ENCODE measurements at regions not wholly inside any gene's neighbourhood (a gene's known extent, or its start where the extent isn't known, plus 50 kb on each side); places are given as distances from the start of the nearest gene placed in this dataset.
A peak's percentile ranks its signal among the peaks of the same experiment; 100 is the strongest.

- no peak for DNase-seq
These were observed 178.8 kb downstream of the DACT1 start for GRCh38 chr14:58816416-58817115.

GRCh38 chr14:58817846-58818245 is 180.1 kb downstream of the DACT1 start:
- no peak for DNase-seq

GRCh38 chr14:58820032-58820431 is 182.3 kb downstream of the DACT1 start:
- no peak for DNase-seq

- no peak for DNase-seq
These were observed 183.7 kb downstream of the DACT1 start for GRCh38 chr14:58821421-58821820.

GRCh38 chr14:58822856-58823255 is 185.1 kb downstream of the DACT1 start:
- no peak for DNase-seq

GRCh38 chr14:58823312-58823711 is 185.6 kb downstream of the DACT1 start:
- DNase-seq, result no peak

GRCh38 chr14:58824106-58824505 is 186.3 kb downstream of the DACT1 start:
- no peak for DNase-seq

- DNase-seq, result no peak
These were observed 187.0 kb downstream of the DACT1 start for GRCh38 chr14:58824796-58825195.

GRCh38 chr14:58825606-58826005 is 187.8 kb downstream of the DACT1 start:
- DNase-seq, result no peak

GRCh38 chr14:58826845-58827686 is 189.3 kb downstream of the DACT1 start:
- no peak for DNase-seq

- DNase-seq, result no peak
These were observed 190.5 kb downstream of the DACT1 start for GRCh38 chr14:58828298-58828697.

- DNase-seq, result peak; percentile 83
These were observed 191.8 kb downstream of the DACT1 start for GRCh38 chr14:58829594-58829993.

- no peak for DNase-seq
These were observed 192.4 kb downstream of the DACT1 start for GRCh38 chr14:58830121-58830520.

- DNase-seq, result peak; percentile 68
These were observed 194.3 kb downstream of the DACT1 start for GRCh38 chr14:58832095-58832521.

GRCh38 chr14:58833634-58834378 is 196.0 kb downstream of the DACT1 start:
- DNase-seq, result no peak

- no peak for DNase-seq
These were observed 198.7 kb downstream of the DACT1 start for GRCh38 chr14:58836303-58836974.

GRCh38 chr14:58839233-58839632 is 201.5 kb downstream of the DACT1 start:
- no peak for DNase-seq

- DNase-seq, result peak; percentile 46
These were observed 206.8 kb downstream of the DACT1 start for GRCh38 chr14:58844544-58844943.

- DNase-seq, result no peak
These were observed 209.1 kb downstream of the DACT1 start for GRCh38 chr14:58846682-58847465.

- DNase-seq, result no peak
These were observed 210.6 kb downstream of the DACT1 start for GRCh38 chr14:58848365-58848764.

- no peak for DNase-seq
These were observed 211.8 kb downstream of the DACT1 start for GRCh38 chr14:58849601-58850000.

GRCh38 chr14:58850011-58850410 is 212.2 kb downstream of the DACT1 start:
- DNase-seq, result no peak
